Right lobe of liver (tissue), 4 donors: ENCODE measurements at regions not wholly inside any gene's neighbourhood (a gene's known extent, or its start where the extent isn't known, plus 50 kb on each side); places are given as distances from the start of the nearest gene placed in this dataset.

Source experiments
- CTCF ChIP-seq, 4 donors: fragments of 200-600 bp in 3 of 4; fragments of 450-650 bp in 1 of 4; IDR thresholded peaks; one replicate each; pipeline versions ENCODE4 v1.5.1 to v1.8.0; 2016 to 2022; ENCODE audit warnings: antibody characterized with exemption in 4 of 4, mild to moderate bottlenecking in 2 of 4
- POLR2A ChIP-seq: fragments of 450-650 bp; IDR thresholded peaks from one replicate; pipeline ENCODE4 v1.6.1; 2017; ENCODE audit warnings: antibody characterized with exemption, mild to moderate bottlenecking
- donor health status: DM: no; HTN: no; CAD: no.
- donor health status: DM: no; HTN: no; CAD: no.
- donor health status: DM: no; HTN: yes; CAD: no.

- TF ChIP-seq CTCF (IDR thresholded peaks at IDR 0.05) = no peak
- no peak for TF ChIP-seq POLR2A
Observed at GRCh38 chr2:216279459-216279858, 92.8 kb downstream of the MARCHF4 start.
